RWPE1 (cell line): ENCODE measurements at regions not wholly inside any gene's neighbourhood (a gene's known extent, or its start where the extent isn't known, plus 50 kb on each side); places are given as distances from the start of the nearest gene placed in this dataset.

Experiments
- CTCF ChIA-PET: fragments of 350-600 bp; sonication (Branson Sonifier 250); formaldehyde crosslinking; extraction: SDS; loops from one replicate; lab custom pipeline; 2021; lab: Yijun Ruan, JAX
- POLR2A ChIA-PET: fragments of 400-600 bp; formaldehyde crosslinking; extraction: SDS; loops from one replicate; lab custom pipeline; 2020; ENCODE audit warnings: antibody characterized with exemption; ENCODE audit not compliant: low non-redundant PET; lab: Yijun Ruan, JAX
- DNase-seq: peaks from one replicate; pipeline ENCODE4 v3.0.0; 2012; ENCODE audit warnings: low spot score
- H3K27ac ChIP-seq: fragments of 450-650 bp; 2 replicates; pipeline ENCODE4 v1.5.1; 2017
- TF ChIP-seq, protein P1 (sequence below): fragments of 450-650 bp; conservative IDR thresholded peaks from 2 replicates; pipeline ENCODE4 v1.5.1; 2017; ENCODE audit warnings: low read depth, mild to moderate bottlenecking

DNA sequence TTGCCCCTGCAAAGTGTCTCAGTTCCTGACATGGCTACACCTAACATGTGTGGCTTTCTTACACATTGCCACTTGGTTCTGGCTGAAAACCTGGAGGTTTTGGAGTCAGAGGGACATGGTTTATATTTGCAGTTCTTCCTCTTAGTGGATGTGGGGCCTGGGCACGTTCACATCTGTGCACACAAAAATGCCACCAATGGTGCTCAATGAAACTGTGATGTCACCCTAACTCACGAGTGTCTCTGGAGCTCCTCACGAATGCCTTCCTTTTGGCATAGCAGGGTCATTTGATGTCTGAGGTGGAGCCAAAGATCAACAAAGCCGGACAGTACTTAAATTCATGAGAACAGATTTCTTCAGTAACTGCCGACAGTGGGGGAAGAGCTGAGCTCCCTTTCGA, 231.7 kb upstream of the HS6ST1 start:
- no peak for DNase-seq
- TF ChIP-seq, protein P1, sequence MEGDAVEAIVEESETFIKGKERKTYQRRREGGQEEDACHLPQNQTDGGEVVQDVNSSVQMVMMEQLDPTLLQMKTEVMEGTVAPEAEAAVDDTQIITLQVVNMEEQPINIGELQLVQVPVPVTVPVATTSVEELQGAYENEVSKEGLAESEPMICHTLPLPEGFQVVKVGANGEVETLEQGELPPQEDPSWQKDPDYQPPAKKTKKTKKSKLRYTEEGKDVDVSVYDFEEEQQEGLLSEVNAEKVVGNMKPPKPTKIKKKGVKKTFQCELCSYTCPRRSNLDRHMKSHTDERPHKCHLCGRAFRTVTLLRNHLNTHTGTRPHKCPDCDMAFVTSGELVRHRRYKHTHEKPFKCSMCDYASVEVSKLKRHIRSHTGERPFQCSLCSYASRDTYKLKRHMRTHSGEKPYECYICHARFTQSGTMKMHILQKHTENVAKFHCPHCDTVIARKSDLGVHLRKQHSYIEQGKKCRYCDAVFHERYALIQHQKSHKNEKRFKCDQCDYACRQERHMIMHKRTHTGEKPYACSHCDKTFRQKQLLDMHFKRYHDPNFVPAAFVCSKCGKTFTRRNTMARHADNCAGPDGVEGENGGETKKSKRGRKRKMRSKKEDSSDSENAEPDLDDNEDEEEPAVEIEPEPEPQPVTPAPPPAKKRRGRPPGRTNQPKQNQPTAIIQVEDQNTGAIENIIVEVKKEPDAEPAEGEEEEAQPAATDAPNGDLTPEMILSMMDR: no peak
- ChIA-PET POLR2A (no interaction called here), CTCF (no interaction called here)
- H3K27ac ChIP-seq: no peak overlapping the region

DNA sequence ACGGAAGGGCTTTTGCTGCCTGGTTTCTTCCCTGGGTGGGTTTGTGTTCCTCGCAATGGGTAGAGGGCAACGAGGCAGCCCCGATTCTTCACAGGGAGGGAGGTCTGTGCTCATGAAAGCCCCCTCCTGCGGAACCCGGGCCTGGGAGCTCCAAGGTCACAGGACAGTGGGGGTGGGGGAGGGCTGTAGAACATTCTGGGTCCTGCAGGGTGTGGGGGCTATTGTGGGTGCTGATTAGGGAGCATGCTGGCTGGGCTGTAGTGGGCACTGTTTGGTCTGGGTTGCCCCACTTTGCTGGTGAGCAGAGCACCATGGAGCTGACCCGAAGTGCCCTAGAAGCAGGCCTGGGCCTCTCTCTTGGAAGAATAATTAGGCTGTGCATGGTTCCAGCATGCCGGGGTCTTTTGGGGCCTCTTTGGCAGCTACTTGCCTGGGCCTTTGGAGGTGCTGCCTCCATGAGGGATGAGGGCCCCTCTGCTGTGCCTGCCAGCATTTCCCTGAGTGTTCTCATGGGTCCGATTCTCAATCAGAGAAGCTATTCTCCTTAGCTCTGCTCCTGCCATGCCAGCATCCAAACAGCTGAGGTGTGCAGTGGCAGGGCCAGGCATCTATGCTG, 232.2 kb upstream of the HS6ST1 start:
- CTCF ChIA-PET: no interaction called here

DNA sequence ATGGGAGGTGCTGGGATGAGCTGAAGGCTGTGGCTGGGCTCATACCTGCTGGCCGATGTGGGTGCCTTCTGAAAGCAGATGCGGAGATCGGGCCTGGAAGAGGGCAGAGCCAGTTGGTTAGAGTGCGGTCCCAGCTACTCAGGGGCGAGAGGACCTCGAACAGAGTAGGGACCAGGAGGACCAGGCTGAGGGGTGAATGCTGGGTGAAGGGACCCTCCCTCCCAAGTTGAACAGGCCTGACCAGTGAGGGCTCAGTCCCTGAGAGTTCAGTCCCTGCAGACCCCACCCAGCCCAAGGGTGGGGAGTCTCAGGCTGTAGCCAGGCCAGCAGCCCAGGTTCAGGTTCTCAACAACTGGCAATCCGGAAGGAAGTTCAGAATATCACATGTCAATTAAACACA, 232.8 kb upstream of the HS6ST1 start:
- POLR2A ChIA-PET: no interaction called here

More for the DNA sequence above, 232.2 kb upstream of the HS6ST1 start:
- POLR2A ChIA-PET: no interaction called here
- H3K27ac ChIP-seq: no peak overlapping the region
- no peak for DNase-seq
- TF ChIP-seq, protein P1: no peak

DNA sequence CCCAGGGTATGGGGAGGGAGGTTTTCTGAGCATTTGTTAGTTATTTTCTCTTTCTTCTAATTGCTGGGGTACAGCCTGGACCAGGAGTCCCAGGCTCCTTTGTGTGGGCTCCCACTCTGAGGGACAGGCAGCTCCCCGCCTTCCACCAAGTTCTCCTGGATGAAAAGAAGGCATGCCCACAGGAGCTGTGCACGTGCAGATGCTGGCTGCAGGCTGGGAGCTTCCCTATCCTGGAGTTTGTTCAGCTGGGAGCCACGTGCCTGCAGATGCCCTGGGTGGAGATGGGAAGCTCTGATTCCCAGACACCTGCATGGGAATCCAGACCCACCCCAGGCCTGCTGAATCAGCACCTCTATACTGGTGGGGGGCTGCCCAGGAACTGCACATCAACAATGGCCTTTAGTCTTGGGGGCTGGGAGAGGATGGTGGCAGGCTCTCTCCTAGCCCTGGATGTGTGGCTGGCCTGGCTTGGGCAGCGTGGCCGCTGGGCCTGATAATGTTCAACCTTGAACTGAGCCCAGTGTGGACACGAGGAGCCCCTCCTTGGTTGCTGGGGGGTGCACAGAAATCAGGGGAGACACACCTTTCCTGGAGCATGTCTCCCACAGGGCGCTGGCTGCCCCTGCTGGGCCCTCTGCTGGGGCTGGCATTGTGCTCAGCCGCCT, 233.6 kb upstream of the HS6ST1 start:
- no peak overlapping the region for H3K27ac ChIP-seq
- ChIA-PET CTCF (no interaction called here), POLR2A (no interaction called here)
- TF ChIP-seq, protein P1: no peak
- DNase-seq: no peak

More for the DNA sequence above, 232.8 kb upstream of the HS6ST1 start:
- no peak for DNase-seq
- TF ChIP-seq, protein P1: no peak
- H3K27ac ChIP-seq: no peak overlapping the region
- CTCF ChIA-PET: no interaction called here

DNA sequence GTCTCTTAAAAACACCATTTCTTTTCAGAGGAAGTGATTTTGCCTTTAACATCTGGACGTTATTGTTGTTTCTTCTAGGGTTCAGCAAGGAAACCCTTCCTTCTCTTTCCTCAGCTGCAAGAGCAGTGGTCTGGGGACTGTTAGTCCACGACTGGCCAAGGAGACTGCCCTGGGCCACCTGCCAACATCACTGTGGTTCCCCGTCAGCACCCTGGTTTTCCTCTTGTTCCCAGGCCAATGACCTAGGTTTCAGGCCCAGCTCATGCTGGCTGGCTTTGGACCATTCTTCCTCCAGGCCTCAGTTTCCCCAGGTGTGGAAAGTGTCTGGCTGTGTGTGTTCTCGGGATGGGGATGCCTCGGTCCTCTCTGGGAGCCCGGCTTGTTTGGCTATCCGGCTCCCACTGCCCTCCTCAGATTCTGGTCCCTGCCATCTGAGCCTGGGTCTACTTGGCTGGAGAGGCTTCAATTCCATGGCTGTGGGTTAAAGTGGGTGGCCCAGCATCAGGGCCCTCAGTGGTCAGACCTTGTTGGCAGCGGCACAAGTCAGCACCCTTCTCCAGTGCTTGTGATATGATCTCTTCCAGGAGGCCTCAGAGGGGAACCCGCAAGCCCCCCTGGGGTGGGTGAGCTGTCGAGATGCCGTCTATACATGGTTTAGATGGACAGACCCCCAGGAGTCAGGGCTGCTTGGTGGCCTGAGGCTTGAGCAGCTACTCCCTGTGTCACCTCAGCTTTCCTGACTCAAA, 234.3 kb upstream of the HS6ST1 start:
- CTCF ChIA-PET: no interaction called here
- POLR2A ChIA-PET: no interaction called here

DNA sequence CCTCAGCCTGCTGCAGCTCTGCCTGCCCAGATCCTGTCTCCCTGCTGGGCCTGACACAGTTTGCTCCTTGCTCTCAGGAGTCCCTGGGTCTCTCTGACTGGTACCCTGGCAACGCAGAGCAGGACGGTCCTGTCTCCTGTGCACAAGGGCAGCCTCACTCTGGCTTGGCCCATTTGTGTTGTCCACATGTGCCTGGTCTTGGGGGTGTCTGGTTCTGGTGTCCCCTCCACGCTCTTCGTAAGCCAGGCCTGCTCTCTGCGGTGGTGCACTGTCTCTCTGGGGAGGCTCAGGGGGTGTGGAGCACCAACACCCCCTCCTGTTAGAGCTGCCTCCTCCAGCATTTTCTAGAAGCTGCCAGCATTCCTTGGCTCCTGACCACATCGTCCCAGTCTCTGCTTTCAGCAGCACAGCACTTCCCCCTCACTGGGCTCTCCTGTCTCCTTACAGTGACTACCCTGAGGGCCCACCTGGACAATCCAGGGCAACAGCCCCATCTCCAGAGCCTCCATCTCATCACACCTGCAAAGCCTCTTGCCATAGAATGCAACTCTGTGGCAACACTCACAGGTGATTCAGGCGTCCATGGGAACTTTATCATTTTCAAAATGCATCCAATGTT, 235.6 kb upstream of the HS6ST1 start:
- POLR2A ChIA-PET: no interaction called here
- TF ChIP-seq, protein P1: no peak
- DNase-seq: no peak
- no peak overlapping the region for H3K27ac ChIP-seq
- CTCF ChIA-PET: no interaction called here

More for the DNA sequence above, 234.3 kb upstream of the HS6ST1 start:
- H3K27ac ChIP-seq: no peak overlapping the region
- TF ChIP-seq, protein P1: no peak
- no peak for DNase-seq
